ENCODE measurements at regions not wholly inside any gene's neighbourhood (a gene's known extent, or its start where the extent isn't known, plus 50 kb on each side); places are given as distances from the start of the nearest gene placed in this dataset.

GRCh38 chr1:87558921-87559320 is 230.2 kb downstream of the LMO4 start:
- in situ Hi-C loops (cut with MboI; ENCODE audit: low sequenced_read_pairs) = no loop called here

- in situ Hi-C loops (cut with MboI; ENCODE audit: low sequenced_read_pairs) = no loop called here
Measured at GRCh38 chr1:87560137-87560536, 231.5 kb downstream of the LMO4 start.

GRCh38 chr1:87560601-87561360 is 232.1 kb downstream of the LMO4 start:
- in situ Hi-C loops (cut with MboI; ENCODE audit: low sequenced_read_pairs) = no loop called here

- in situ Hi-C loops (cut with MboI; ENCODE audit: low sequenced_read_pairs) = no loop called here
Measured at GRCh38 chr1:87563211-87563610, 234.5 kb downstream of the LMO4 start.

- in situ Hi-C loops (cut with MboI; ENCODE audit: low sequenced_read_pairs) = no loop called here
Measured at GRCh38 chr1:87565861-87566260, 237.2 kb downstream of the LMO4 start.

- in situ Hi-C loops (cut with MboI; ENCODE audit: low sequenced_read_pairs) = no loop called here
Measured at GRCh38 chr1:87568005-87568404, 239.3 kb downstream of the LMO4 start.

- in situ Hi-C loops (cut with MboI; ENCODE audit: low sequenced_read_pairs) = no loop called here
Measured at GRCh38 chr1:87568911-87569310, 240.2 kb downstream of the LMO4 start.

GRCh38 chr1:87572008-87572407 is 243.3 kb downstream of the LMO4 start:
- in situ Hi-C loops (cut with MboI; ENCODE audit: low sequenced_read_pairs) = no loop called here

GRCh38 chr1:87572891-87573290 is 244.2 kb downstream of the LMO4 start:
- in situ Hi-C loops (cut with MboI; ENCODE audit: low sequenced_read_pairs) = no loop called here

GRCh38 chr1:87575528-87575927 is 246.8 kb downstream of the LMO4 start:
- in situ Hi-C loops (cut with MboI; ENCODE audit: low sequenced_read_pairs) = no loop called here

- in situ Hi-C loops (cut with MboI; ENCODE audit: low sequenced_read_pairs) = no loop called here
Measured at GRCh38 chr1:87578464-87578863, 249.8 kb downstream of the LMO4 start.

GRCh38 chr1:87583459-87583858 is 254.8 kb downstream of the LMO4 start:
- in situ Hi-C loops (cut with MboI; ENCODE audit: low sequenced_read_pairs) = no loop called here

GRCh38 chr1:87584586-87584985 is 255.9 kb downstream of the LMO4 start:
- in situ Hi-C loops (cut with MboI; ENCODE audit: low sequenced_read_pairs) = no loop called here

- in situ Hi-C loops (cut with MboI; ENCODE audit: low sequenced_read_pairs) = no loop called here
Measured at GRCh38 chr1:87586501-87586900, 257.8 kb downstream of the LMO4 start.

GRCh38 chr1:87588495-87588894 is 259.8 kb downstream of the LMO4 start:
- in situ Hi-C loops (cut with MboI; ENCODE audit: low sequenced_read_pairs) = no loop called here

GRCh38 chr1:87591492-87591891 is 262.8 kb downstream of the LMO4 start:
- in situ Hi-C loops (cut with MboI; ENCODE audit: low sequenced_read_pairs) = no loop called here

- in situ Hi-C loops (cut with MboI; ENCODE audit: low sequenced_read_pairs) = no loop called here
Measured at GRCh38 chr1:87592156-87592555, 263.5 kb downstream of the LMO4 start.

GRCh38 chr1:87594736-87595383 is 266.2 kb downstream of the LMO4 start:
- in situ Hi-C loops (cut with MboI; ENCODE audit: low sequenced_read_pairs) = no loop called here

- in situ Hi-C loops (cut with MboI; ENCODE audit: low sequenced_read_pairs) = no loop called here
Measured at GRCh38 chr1:87595384-87595781, 266.7 kb downstream of the LMO4 start.

GRCh38 chr1:87598429-87598828 is 269.7 kb downstream of the LMO4 start:
- in situ Hi-C loops (cut with MboI; ENCODE audit: low sequenced_read_pairs) = no loop called here

GRCh38 chr1:87599569-87599968 is 270.9 kb downstream of the LMO4 start:
- in situ Hi-C loops (cut with MboI; ENCODE audit: low sequenced_read_pairs) = no loop called here

- in situ Hi-C loops (cut with MboI; ENCODE audit: low sequenced_read_pairs) = no loop called here
Measured at GRCh38 chr1:87600055-87600850, 271.6 kb downstream of the LMO4 start.

Measured in HL-60/S4 (cell line).